ENCODE measurements at regions not wholly inside any gene's neighbourhood (a gene's known extent, or its start where the extent isn't known, plus 50 kb on each side); places are given as distances from the start of the nearest gene placed in this dataset.
"Not testable (repeated sequence)": the region's sequence is repeated elsewhere in the genome, so short reads cannot be mapped to it uniquely, and the experiment has no call there.

GRCh38 chr9:15032860-15033259 is 122.6 kb upstream of the FREM1 start:
- no peak for FAIRE-seq

GRCh38 chr9:15021146-15021545 is 110.9 kb upstream of the FREM1 start:
- FAIRE-seq, result no peak

- no peak for FAIRE-seq
These were observed 107.9 kb upstream of the FREM1 start for GRCh38 chr9:15018096-15018637.

- no peak for FAIRE-seq
These were observed 100.4 kb upstream of the FREM1 start for GRCh38 chr9:15010581-15010980.

GRCh38 chr9:15007698-15008097 is 97.5 kb upstream of the FREM1 start:
- no peak for FAIRE-seq

- FAIRE-seq, result no peak
These were observed 84.5 kb upstream of the FREM1 start for GRCh38 chr9:14994738-14995137.

GRCh38 chr9:14993901-14994554 is 83.8 kb upstream of the FREM1 start:
- no peak for FAIRE-seq

- no peak for FAIRE-seq
These were observed 83.0 kb upstream of the FREM1 start for GRCh38 chr9:14993061-14993800.

GRCh38 chr9:14992516-14992915 is 82.3 kb upstream of the FREM1 start:
- no peak for FAIRE-seq

- FAIRE-seq, result no peak
These were observed 81.9 kb upstream of the FREM1 start for GRCh38 chr9:14992081-14992480.

GRCh38 chr9:14990647-14991046 is 80.4 kb upstream of the FREM1 start:
- FAIRE-seq, result not testable (repeated sequence)

GRCh38 chr9:14989811-14990210 is 79.6 kb upstream of the FREM1 start:
- no peak for FAIRE-seq

GRCh38 chr9:14989336-14989735 is 79.1 kb upstream of the FREM1 start:
- FAIRE-seq, result not testable (repeated sequence)

GRCh38 chr9:14987858-14988257 is 77.6 kb upstream of the FREM1 start:
- FAIRE-seq, result no peak

GRCh38 chr9:14985419-14985818 is 75.2 kb upstream of the FREM1 start:
- no peak for FAIRE-seq

GRCh38 chr9:14983599-14983998 is 73.4 kb upstream of the FREM1 start:
- no peak for FAIRE-seq

GRCh38 chr9:14981291-14981950 is 71.2 kb upstream of the FREM1 start:
- no peak for FAIRE-seq

GRCh38 chr9:14978022-14979000 is 68.1 kb upstream of the FREM1 start:
- FAIRE-seq, result no peak

- no peak for FAIRE-seq
These were observed 57.5 kb upstream of the FREM1 start for GRCh38 chr9:14967450-14968321.

GRCh38 chr9:14962193-14962882 is 52.1 kb upstream of the FREM1 start:
- FAIRE-seq, result no peak

Data from colon (tissue), 2 donors.